SH-SY5Y (cell line): ENCODE measurements at regions not wholly inside any gene's neighbourhood (a gene's known extent, or its start where the extent isn't known, plus 50 kb on each side); places are given as distances from the start of the nearest gene placed in this dataset.

Experiments used
- GATA2 ChIP-seq: IDR thresholded peaks from 2 replicates; pipeline ENCODE4 v1.6.1; 2011; ENCODE audit warnings: mild to moderate bottlenecking, low read depth, low read length
- GATA3 ChIP-seq: IDR thresholded peaks from 2 replicates; pipeline ENCODE4 v1.6.1; 2011; ENCODE audit warnings: low read depth, mild to moderate bottlenecking, low read length, moderate library complexity

- TF ChIP-seq GATA3 (no peak), GATA2 (no peak)
These were observed 181.7 kb upstream of the S1PR3 start for GRCh38 chr9:88809355-88810161.
